ENCODE measurements at regions not wholly inside any gene's neighbourhood (a gene's known extent, or its start where the extent isn't known, plus 50 kb on each side); places are given as distances from the start of the nearest gene placed in this dataset.

GRCh38 chr5:107799306-107799705 is 128.6 kb upstream of the EFNA5 start:
- no peak overlapping the region for H3K9ac ChIP-seq (ENCODE audit: low read length)
- H4K20me1 ChIP-seq (ENCODE audit: control insufficient read depth, insufficient read depth, low read length, poor library complexity, severe bottlenecking) = no peaks in the 10 kb centered on the region
- H3K4me2 ChIP-seq (replicated peaks; ENCODE audit: low read depth, low read length, poor library complexity, severe bottlenecking) = no peak overlapping the region
- DNase-seq = no peak
- H3K79me2 ChIP-seq (ENCODE audit: control insufficient read depth, insufficient read depth, low read length) = no peaks in the 10 kb centered on the region
- 92% methylated on average over 7 of the region's 7 CpGs for WGBS (ENCODE audit: insufficient coverage)
- no peak overlapping the region for H3K27ac ChIP-seq (ENCODE audit: low read length in 2 of 2)
- no peaks in the 10 kb centered on the region for H3K4me1 ChIP-seq (ENCODE audit: control insufficient read depth in 2 of 2, insufficient read depth in 2 of 2, low read length in 2 of 2)
- no peaks in the 10 kb centered on the region for H3K4me1 Mint-ChIP-seq
- H2AFZ ChIP-seq (ENCODE audit: insufficient read depth, low read depth, low read length, poor library complexity, severe bottlenecking) = no peak overlapping the region
- no peak overlapping the region for H3K4me3 Mint-ChIP-seq
- TF ChIP-seq EZH2 (IDR thresholded peaks at IDR 0.05; ENCODE audit: borderline replicate concordance, insufficient read depth, low read depth, low read length, poor library complexity, severe bottlenecking) (no peak), CTCF (IDR thresholded peaks at IDR 0.05) (no peak)
- H3K9me3 Mint-ChIP-seq (ENCODE audit: insufficient read depth) = no peaks in the 10 kb centered on the region
- H3K4me3 ChIP-seq (ENCODE audit: control extremely low read depth in 1 of 5, extremely low read depth in 1 of 5, insufficient read depth in 1 of 5, low read depth in 2 of 5, low read length in 4 of 5) = no peak overlapping the region
- H3K27me3 Mint-ChIP-seq = no peaks in the 10 kb centered on the region
- peaks cover 0 to 3% (median 0%) of the 10 kb centered on the region in 3 donors for H3K9me3 ChIP-seq (ENCODE audit: control extremely low read depth in 1 of 3, control insufficient read depth in 2 of 3, insufficient read depth in 1 of 3, low read length in 2 of 3)
- intact Hi-C loops (cut with micrococcal nuclease) = no loop called here
- H3K27ac Mint-ChIP-seq = no peak overlapping the region
- H3K27me3 ChIP-seq (replicated peaks in 1 of 4; ENCODE audit: control extremely low read depth in 1 of 4, control insufficient read depth in 3 of 4, insufficient read depth in 4 of 4, low read length in 3 of 4) = no peaks in the 10 kb centered on the region
- ChIA-PET POLR2A (no interaction called here), CTCF (no interaction called here)
- no peaks in the 10 kb centered on the region for H3K36me3 ChIP-seq (replicated peaks in 1 of 2; ENCODE audit: control extremely low read depth in 1 of 2, control insufficient read depth in 1 of 2, extremely low read depth in 1 of 2, insufficient read depth in 2 of 2, low read length in 1 of 2)
- ATAC-seq (ENCODE audit: low read depth) = no peak

- Histone ChIP-seq H3K4me2 (replicated peaks; ENCODE audit: low read depth, low read length, poor library complexity, severe bottlenecking) (no peak overlapping the region), H3K27me3 (replicated peaks in 1 of 4; ENCODE audit: control extremely low read depth in 1 of 4, control insufficient read depth in 3 of 4, insufficient read depth in 4 of 4, low read length in 3 of 4) (no peaks in the 10 kb centered on the region), H3K9ac (ENCODE audit: low read length) (no peak overlapping the region), H3K4me1 (ENCODE audit: control insufficient read depth in 2 of 2, insufficient read depth in 2 of 2, low read length in 2 of 2) (no peaks in the 10 kb centered on the region), H3K27ac (ENCODE audit: low read length in 2 of 2) (no peak overlapping the region), H2AFZ (ENCODE audit: insufficient read depth, low read depth, low read length, poor library complexity, severe bottlenecking) (no peak overlapping the region), H3K36me3 (replicated peaks in 1 of 2; ENCODE audit: control extremely low read depth in 1 of 2, control insufficient read depth in 1 of 2, extremely low read depth in 1 of 2, insufficient read depth in 2 of 2, low read length in 1 of 2) (no peaks in the 10 kb centered on the region), H3K4me3 (ENCODE audit: control extremely low read depth in 1 of 5, extremely low read depth in 1 of 5, insufficient read depth in 1 of 5, low read depth in 2 of 5, low read length in 4 of 5) (no peak overlapping the region), H3K9me3 (ENCODE audit: control extremely low read depth in 1 of 3, control insufficient read depth in 2 of 3, insufficient read depth in 1 of 3, low read length in 2 of 3) (peaks cover 0 to 3% (median 0%) of the 10 kb centered on the region in 3 donors), H3K79me2 (ENCODE audit: control insufficient read depth, insufficient read depth, low read length) (no peaks in the 10 kb centered on the region), H4K20me1 (ENCODE audit: control insufficient read depth, insufficient read depth, low read length, poor library complexity, severe bottlenecking) (no peaks in the 10 kb centered on the region)
- TF ChIP-seq EZH2 (IDR thresholded peaks at IDR 0.05; ENCODE audit: borderline replicate concordance, insufficient read depth, low read depth, low read length, poor library complexity, severe bottlenecking) = no peak
- TF ChIP-seq CTCF (IDR thresholded peaks at IDR 0.05) = no peak
- Mint-ChIP-seq H3K27ac (no peak overlapping the region), H3K9me3 (ENCODE audit: insufficient read depth) (no peaks in the 10 kb centered on the region), H3K4me3 (no peak overlapping the region), H3K27me3 (no peaks in the 10 kb centered on the region), H3K4me1 (no peaks in the 10 kb centered on the region)
- WGBS (ENCODE audit: insufficient coverage) = no CpG with 5 or more reads among the region's 3 CpGs
- ATAC-seq (ENCODE audit: low read depth) (no peak), DNase-seq (no peak)
- POLR2A ChIA-PET = no interaction called here
- CTCF ChIA-PET = no interaction called here
- intact Hi-C loops (cut with micrococcal nuclease) = no loop called here
Observed at GRCh38 chr5:107796797-107797196, 126.1 kb upstream of the EFNA5 start.
